Mesendoderm (in vitro differentiated cells): ENCODE measurements at regions not wholly inside any gene's neighbourhood (a gene's known extent, or its start where the extent isn't known, plus 50 kb on each side); places are given as distances from the start of the nearest gene placed in this dataset.

Experiments
- DNase-seq: peaks from one replicate; pipeline ENCODE4 v3.0.0; 2013
- H2AK5ac ChIP-seq: 2 replicates; pipeline ENCODE4 v1.6.1; 2013; ENCODE audit warnings: low read length, inconsistent platforms
- H2BK120ac ChIP-seq: 2 replicates; pipeline ENCODE4 v1.6.1; 2013; ENCODE audit warnings: low read depth, mild to moderate bottlenecking, low read length, moderate library complexity, mixed read lengths
- H2BK15ac ChIP-seq: replicated peaks from 2 replicates; pipeline ENCODE4 v1.6.1; 2013; ENCODE audit warnings: low read depth, mild to moderate bottlenecking, moderate library complexity
- H2BK5ac ChIP-seq: 2 replicates; pipeline ENCODE4 v1.6.1; 2013; ENCODE audit warnings: low read length, inconsistent platforms
- H3K18ac ChIP-seq: 2 replicates; pipeline ENCODE4 v1.6.1; 2013; ENCODE audit warnings: mild to moderate bottlenecking, low read length, mixed read lengths
- H3K23ac ChIP-seq: one replicate; pipeline ENCODE4 v1.6.1; 2013; ENCODE audit warnings: low read length
- H3K27ac ChIP-seq: 2 replicates; pipeline ENCODE4 v1.5.1; 2013; ENCODE audit warnings: low read depth, mild to moderate bottlenecking, inconsistent platforms, low read length, moderate library complexity
- H3K27me3 ChIP-seq: 2 replicates; pipeline ENCODE4 v1.6.1; 2013; ENCODE audit warnings: low read length, control low read depth, mild to moderate bottlenecking, inconsistent platforms; ENCODE audit not compliant: insufficient read depth, poor library complexity
- H3K36me3 ChIP-seq: 2 replicates; pipeline ENCODE4 v1.6.1; 2013; ENCODE audit warnings: low read length, inconsistent platforms; ENCODE audit not compliant: control insufficient read depth, insufficient read depth
- H3K4ac ChIP-seq: one replicate; pipeline ENCODE4 v1.6.1; 2013; ENCODE audit warnings: low read depth, mild to moderate bottlenecking, low read length, moderate library complexity
- H3K4me1 ChIP-seq: 2 replicates; pipeline ENCODE4 v1.6.1; 2013; ENCODE audit warnings: low read depth, low read length, inconsistent platforms; ENCODE audit not compliant: control insufficient read depth
- H3K4me2 ChIP-seq: 2 replicates; pipeline ENCODE4 v1.6.1; 2013; ENCODE audit warnings: low read length
- H3K4me3 ChIP-seq: 2 replicates; pipeline ENCODE4 v1.5.1; 2013; ENCODE audit warnings: mild to moderate bottlenecking, low read length
- H3K56ac ChIP-seq: one replicate; pipeline ENCODE4 v1.6.1; 2013; ENCODE audit warnings: low read length
- H3K79me1 ChIP-seq: 2 replicates; pipeline ENCODE4 v1.6.1; 2013; ENCODE audit warnings: low read length, inconsistent platforms
- H3K79me2 ChIP-seq: 2 replicates; pipeline ENCODE4 v1.6.1; 2013; ENCODE audit warnings: mild to moderate bottlenecking, low read length; ENCODE audit not compliant: control insufficient read depth, insufficient read depth
- H3K9ac ChIP-seq: 2 replicates; pipeline ENCODE4 v1.6.1; 2013; ENCODE audit warnings: low read length, inconsistent platforms
- H4K5ac ChIP-seq: one replicate; pipeline ENCODE4 v1.6.1; 2013; ENCODE audit warnings: low read length
- H4K8ac ChIP-seq: one replicate; pipeline ENCODE4 v1.6.1; 2013; ENCODE audit warnings: low read depth, mild to moderate bottlenecking, control low read depth, low read length, moderate library complexity
- WGBS: extraction: QIAGEN DNeasy Blood & Tissue Kit; methylation state at CpG from one replicate; pipeline ENCODE4 v1.1.7; 2013; ENCODE audit warnings: low lambda C conversion rate, missing lambda C conversion rate; ENCODE audit not compliant: insufficient coverage; ENCODE audit errors: extremely low coverage; 5-methylcytosine and 5-hydroxymethylcytosine counted together

DNA sequence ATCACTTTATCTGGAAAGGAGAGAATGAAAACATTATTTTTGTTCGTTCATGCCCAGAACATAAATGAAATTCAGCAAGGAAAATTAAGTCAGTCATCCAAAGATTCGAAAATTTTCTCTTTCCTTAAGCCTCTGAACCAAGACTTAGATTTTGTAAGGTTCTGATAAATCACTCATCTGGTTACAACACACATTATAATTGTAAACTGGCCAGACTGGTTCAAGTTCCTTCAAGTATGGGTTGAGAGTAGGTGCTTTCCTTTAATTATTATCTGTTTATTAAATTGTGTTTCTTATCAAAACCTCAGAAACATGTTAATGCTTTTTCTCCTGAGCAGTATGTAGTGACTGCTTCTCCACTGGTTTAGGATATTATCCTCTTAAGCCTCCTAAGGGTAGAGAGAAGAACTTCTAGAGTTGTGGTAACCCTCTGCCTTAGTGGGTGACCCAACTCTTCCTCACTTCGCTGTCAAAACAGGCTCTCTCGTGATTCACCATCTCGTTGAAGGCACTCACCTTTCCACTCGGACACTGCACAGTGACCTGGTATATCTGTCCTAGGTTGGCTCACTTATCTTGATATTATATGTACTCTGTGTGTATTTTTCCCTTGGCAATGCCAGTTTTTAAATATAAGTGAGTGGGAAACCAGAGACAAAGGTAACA, 325.9 kb downstream of the PAX3 start:
- H3K27me3 ChIP-seq = no peaks in the 10 kb centered on the region
- no peak overlapping the region for H4K8ac ChIP-seq
- H4K5ac ChIP-seq = no peak overlapping the region
- H2BK120ac ChIP-seq = no peak overlapping the region
- H2AK5ac ChIP-seq = no peak overlapping the region
- no peak overlapping the region for H3K56ac ChIP-seq
- H2BK5ac ChIP-seq = no peak overlapping the region
- H3K79me2 ChIP-seq = no peaks in the 10 kb centered on the region
- H3K4me1 ChIP-seq = peaks cover 1% of the 10 kb centered on the region
- H3K4me3 ChIP-seq = no peak overlapping the region
- no peaks in the 10 kb centered on the region for H3K79me1 ChIP-seq
- H3K18ac ChIP-seq = no peak overlapping the region
- no CpG with 5 or more reads among the region's 6 CpGs for whole genome bisulfite sequencing
- no peaks in the 10 kb centered on the region for H3K36me3 ChIP-seq
- no peak overlapping the region for H3K27ac ChIP-seq
- no peak overlapping the region for H3K9ac ChIP-seq
- no peak overlapping the region for H3K4me2 ChIP-seq
- H2BK15ac ChIP-seq = no peak overlapping the region
- no peak overlapping the region for H3K4ac ChIP-seq
- H3K23ac ChIP-seq = no peak overlapping the region
- no peak for DNase-seq

DNA sequence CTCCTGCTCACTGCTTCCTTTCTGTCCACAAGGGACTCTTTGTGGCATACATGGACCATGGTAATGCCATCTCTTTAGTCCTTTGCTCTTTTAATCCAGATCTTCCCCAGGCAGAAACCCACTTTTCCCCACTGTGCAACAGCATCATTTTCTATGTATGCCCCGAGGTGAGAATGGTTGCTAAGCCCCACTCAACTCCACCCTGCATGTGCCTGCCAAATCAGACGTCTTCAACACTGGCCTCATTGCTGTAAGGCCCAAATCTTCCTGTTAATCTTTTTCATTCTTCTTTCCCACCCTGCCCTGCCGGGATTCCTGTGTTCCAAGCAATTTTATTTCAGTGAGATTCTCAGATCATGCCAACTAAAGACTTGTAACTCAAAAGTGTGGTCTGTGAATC, 328.4 kb downstream of the PAX3 start:
- Histone ChIP-seq H3K56ac (no peak overlapping the region), H2BK120ac (no peak overlapping the region), H3K27me3 (no peaks in the 10 kb centered on the region), H3K4ac (no peak overlapping the region), H2BK15ac (no peak overlapping the region), H3K23ac (no peak overlapping the region), H4K5ac (no peak overlapping the region), H3K79me2 (no peaks in the 10 kb centered on the region), H2BK5ac (no peak overlapping the region), H3K4me1 (peaks cover 1% of the 10 kb centered on the region), H3K18ac (no peak overlapping the region), H3K4me3 (no peak overlapping the region), H2AK5ac (no peak overlapping the region), H3K9ac (no peak overlapping the region), H4K8ac (no peak overlapping the region), H3K27ac (no peak overlapping the region), H3K36me3 (no peaks in the 10 kb centered on the region), H3K79me1 (no peaks in the 10 kb centered on the region), H3K4me2 (no peak overlapping the region)
- no peak for DNase-seq
- no CpG with 5 or more reads among the region's 3 CpGs for WGBS

DNA sequence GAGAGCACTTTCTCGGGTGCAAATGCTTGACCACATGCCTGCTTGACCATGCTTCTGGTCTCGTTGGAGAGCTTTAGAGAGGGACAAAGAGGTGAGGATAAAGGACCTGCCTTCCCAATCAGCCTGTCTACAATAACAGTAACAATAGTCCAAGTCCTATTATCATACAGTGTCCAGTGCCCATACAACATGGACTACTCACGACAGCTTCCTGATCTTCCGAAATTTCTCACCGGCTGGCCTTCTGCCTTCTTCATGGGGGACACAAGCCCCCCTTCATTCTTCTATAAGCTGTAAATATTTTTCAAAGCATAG, 329.0 kb downstream of the PAX3 start:
- Histone ChIP-seq H4K8ac (no peak overlapping the region), H2BK120ac (no peak overlapping the region), H2BK15ac (no peak overlapping the region), H2BK5ac (no peak overlapping the region), H3K36me3 (no peaks in the 10 kb centered on the region), H3K79me2 (no peaks in the 10 kb centered on the region), H3K27me3 (no peaks in the 10 kb centered on the region), H3K23ac (no peak overlapping the region), H3K4me3 (no peak overlapping the region), H3K4ac (no peak overlapping the region), H4K5ac (no peak overlapping the region), H3K4me2 (no peak overlapping the region), H2AK5ac (no peak overlapping the region), H3K18ac (no peak overlapping the region), H3K4me1 (no peaks in the 10 kb centered on the region), H3K9ac (no peak overlapping the region), H3K27ac (no peak overlapping the region), H3K56ac (no peak overlapping the region), H3K79me1 (no peaks in the 10 kb centered on the region)
- WGBS = no CpG with 5 or more reads among the region's 5 CpGs
- DNase-seq = no peak

DNA sequence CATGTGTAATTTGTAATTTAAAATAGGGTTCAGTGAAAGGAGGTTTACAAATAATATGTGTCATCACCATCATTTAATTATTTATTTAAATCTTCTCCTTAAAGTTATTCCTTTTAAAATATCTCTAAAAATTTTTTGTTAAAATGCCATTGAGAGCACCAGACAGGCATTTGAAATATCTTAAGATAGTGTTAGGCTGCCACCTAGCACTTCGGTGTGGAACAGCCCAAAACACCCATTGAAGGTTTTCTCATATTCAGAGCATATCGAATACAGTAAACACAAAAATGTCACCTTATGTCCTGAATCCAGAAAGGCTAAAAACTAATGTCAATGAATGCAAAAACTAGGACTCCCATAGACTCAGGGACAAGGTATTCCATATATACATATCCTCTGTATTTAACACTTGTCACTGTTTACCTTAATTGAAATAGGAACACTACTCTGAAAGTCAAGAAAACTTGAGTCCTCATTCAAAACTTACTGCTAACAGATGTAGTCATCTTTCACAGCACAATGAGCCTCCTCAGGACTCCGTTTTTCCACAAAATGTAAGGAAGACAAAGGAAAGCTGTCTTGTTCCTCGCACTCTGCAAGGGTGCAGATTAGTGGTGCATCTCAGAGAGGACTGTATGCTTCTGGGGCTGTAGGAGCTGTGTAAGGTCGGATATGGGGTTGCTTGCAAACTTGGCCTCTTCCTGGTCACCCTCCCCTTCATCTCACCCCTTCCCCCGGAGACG, 329.5 kb downstream of the PAX3 start:
- Histone ChIP-seq H3K27ac (no peak overlapping the region), H3K79me1 (no peaks in the 10 kb centered on the region), H3K4me3 (no peak overlapping the region), H3K4me2 (no peak overlapping the region), H2BK15ac (no peak overlapping the region), H3K79me2 (no peaks in the 10 kb centered on the region), H3K36me3 (no peaks in the 10 kb centered on the region), H2BK120ac (no peak overlapping the region), H3K18ac (no peak overlapping the region), H3K27me3 (no peaks in the 10 kb centered on the region), H3K4me1 (no peaks in the 10 kb centered on the region), H3K4ac (no peak overlapping the region), H3K23ac (no peak overlapping the region), H2BK5ac (no peak overlapping the region), H3K56ac (no peak overlapping the region), H2AK5ac (no peak overlapping the region), H3K9ac (no peak overlapping the region), H4K5ac (no peak overlapping the region), H4K8ac (no peak overlapping the region)
- WGBS = no CpG with 5 or more reads among the region's 7 CpGs
- peak; percentile 40 for DNase-seq

DNA sequence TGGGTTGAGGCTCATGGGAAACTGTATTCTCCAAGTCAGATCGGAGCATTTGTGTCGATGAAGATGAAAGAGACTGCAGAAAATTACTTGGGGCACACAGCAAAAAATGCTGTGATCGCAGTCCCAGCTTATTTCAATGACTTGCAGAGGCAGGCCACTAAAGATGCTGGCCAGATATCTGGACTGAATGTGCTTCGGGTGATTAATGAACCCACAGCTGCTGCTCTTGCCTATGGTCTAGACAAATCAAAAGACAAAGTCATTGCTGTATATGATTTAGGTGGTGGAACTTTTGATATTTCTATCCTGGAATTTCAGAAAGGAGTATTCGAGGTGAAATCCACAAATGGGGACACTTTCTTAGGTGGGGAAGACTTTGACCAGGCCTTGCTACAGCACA, 336.6 kb downstream of the PAX3 start:
- no peak overlapping the region for H3K23ac ChIP-seq
- no peak overlapping the region for H2BK15ac ChIP-seq
- no CpG with 5 or more reads among the region's 5 CpGs for WGBS

DNA sequence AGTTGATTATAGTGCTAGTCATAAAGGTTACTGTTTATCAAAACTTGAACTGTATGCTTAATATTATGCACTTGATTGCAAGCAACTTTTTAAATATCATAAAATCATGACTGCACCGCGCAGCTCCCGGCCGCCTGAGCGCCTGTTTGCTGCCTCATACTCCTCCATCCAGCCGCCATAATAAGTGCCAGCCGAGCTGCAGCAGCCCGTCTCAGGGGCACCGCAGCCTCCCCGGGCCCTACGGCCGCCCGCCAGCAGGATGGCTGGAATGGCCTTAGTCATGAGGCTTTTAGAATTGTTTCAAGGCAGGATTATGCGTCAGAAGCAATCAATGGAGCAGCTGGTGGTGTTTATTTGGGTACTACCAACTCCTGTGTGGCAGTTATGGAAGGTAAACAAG, 337.2 kb downstream of the PAX3 start:
- Histone ChIP-seq H4K8ac (no peak overlapping the region), H3K4me1 (no peaks in the 10 kb centered on the region), H3K27me3 (no peaks in the 10 kb centered on the region), H3K79me2 (no peaks in the 10 kb centered on the region), H3K9ac (no peak overlapping the region), H2AK5ac (no peak overlapping the region), H2BK15ac (no peak overlapping the region), H3K4ac (no peak overlapping the region), H2BK5ac (no peak overlapping the region), H3K4me3 (no peak overlapping the region), H3K36me3 (no peaks in the 10 kb centered on the region), H3K4me2 (no peak overlapping the region), H3K27ac (no peak overlapping the region), H3K79me1 (no peaks in the 10 kb centered on the region), H2BK120ac (no peak overlapping the region), H3K56ac (no peak overlapping the region), H3K18ac (no peak overlapping the region), H4K5ac (no peak overlapping the region), H3K23ac (no peak overlapping the region)
- no peak for DNase-seq
- no CpG with 5 or more reads among the region's 14 CpGs for WGBS

More for the DNA sequence above, 336.6 kb downstream of the PAX3 start:
- no peaks in the 10 kb centered on the region for H3K4me1 ChIP-seq
- no peak for DNase-seq
- H3K18ac ChIP-seq = no peak overlapping the region
- no peak overlapping the region for H3K56ac ChIP-seq
- H3K27me3 ChIP-seq = no peaks in the 10 kb centered on the region
- no peak overlapping the region for H4K8ac ChIP-seq
- no peak overlapping the region for H3K4me2 ChIP-seq
- no peak overlapping the region for H3K9ac ChIP-seq
- H2AK5ac ChIP-seq = no peak overlapping the region
- H3K4me3 ChIP-seq = no peak overlapping the region
- H2BK120ac ChIP-seq = no peak overlapping the region
- no peak overlapping the region for H3K27ac ChIP-seq
- H3K4ac ChIP-seq = no peak overlapping the region
- no peaks in the 10 kb centered on the region for H3K79me2 ChIP-seq
- no peaks in the 10 kb centered on the region for H3K79me1 ChIP-seq
- no peak overlapping the region for H4K5ac ChIP-seq
- no peaks in the 10 kb centered on the region for H3K36me3 ChIP-seq
- H2BK5ac ChIP-seq = no peak overlapping the region
